ENCODE measurements at regions not wholly inside any gene's neighbourhood (a gene's known extent, or its start where the extent isn't known, plus 50 kb on each side); places are given as distances from the start of the nearest gene placed in this dataset.

GRCh38 chr14:33871394-33871793, 79.5 kb downstream of the EGLN3 start:
- TF ChIP-seq REST (IDR thresholded peaks at IDR 0.05; ENCODE audit: unreplicated experiment) = no peak
- TF ChIP-seq CTCF (conservative IDR thresholded peaks at IDR 0.05; ENCODE audit: low read depth in 2 of 2) = no peak
- no peak for TF ChIP-seq EZH2 (IDR thresholded peaks at IDR 0.05; ENCODE audit: low read depth, unreplicated experiment)
- no peak for TF ChIP-seq POLR2AphosphoS5 (IDR thresholded peaks at IDR 0.05; ENCODE audit: low read depth)
- TF ChIP-seq JUNB (IDR thresholded peaks at IDR 0.05; ENCODE audit: unreplicated experiment) = no peak
- TF ChIP-seq ETS1 (IDR thresholded peaks at IDR 0.05) = no peak
